Stimulated activated CD8-positive, alpha-beta memory T cell treated with anti-CD3 and anti-CD28 coated beads, Interleukin-4, amount 100 ng/mL, for 4 hours (primary cell): ENCODE measurements at regions not wholly inside any gene's neighbourhood (a gene's known extent, or its start where the extent isn't known, plus 50 kb on each side); places are given as distances from the start of the nearest gene placed in this dataset.
"Not testable (repeated sequence)": the region's sequence is repeated elsewhere in the genome, so short reads cannot be mapped to it uniquely, and the experiment has no call there.

Experiments
- DNase-seq, 2 donors: peaks; one replicate each; pipeline ENCODE4 v3.0.0-alpha.2; 2020; ENCODE audit warnings: low read depth in 2 of 2, low spot score in 1 of 2

GRCh38 chr2:174697255-174697654, 67.0 kb downstream of the CHRNA1 start:
- DNase-seq = peak; percentile 22 to 24

DNA sequence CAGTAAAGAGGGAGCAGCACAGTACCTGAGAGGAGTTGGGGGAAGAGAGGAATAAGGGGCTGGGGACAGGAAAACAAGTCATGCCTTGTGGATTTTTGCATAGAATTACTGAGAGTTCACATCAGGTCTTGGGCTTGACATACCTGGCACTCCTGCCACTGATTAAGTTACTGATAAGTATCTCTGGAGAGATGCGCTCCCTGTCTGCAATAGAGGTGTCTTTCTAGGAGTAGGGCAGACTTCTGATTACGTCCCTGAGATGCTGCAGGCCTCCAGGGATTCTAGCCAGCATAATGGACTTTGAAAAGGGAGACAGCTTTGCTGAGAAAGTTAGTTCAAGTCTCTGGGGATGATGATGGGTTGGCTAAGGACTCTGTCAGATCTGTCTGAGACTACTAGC, 69.4 kb downstream of the CHRNA1 start:
- no peak for DNase-seq

DNA sequence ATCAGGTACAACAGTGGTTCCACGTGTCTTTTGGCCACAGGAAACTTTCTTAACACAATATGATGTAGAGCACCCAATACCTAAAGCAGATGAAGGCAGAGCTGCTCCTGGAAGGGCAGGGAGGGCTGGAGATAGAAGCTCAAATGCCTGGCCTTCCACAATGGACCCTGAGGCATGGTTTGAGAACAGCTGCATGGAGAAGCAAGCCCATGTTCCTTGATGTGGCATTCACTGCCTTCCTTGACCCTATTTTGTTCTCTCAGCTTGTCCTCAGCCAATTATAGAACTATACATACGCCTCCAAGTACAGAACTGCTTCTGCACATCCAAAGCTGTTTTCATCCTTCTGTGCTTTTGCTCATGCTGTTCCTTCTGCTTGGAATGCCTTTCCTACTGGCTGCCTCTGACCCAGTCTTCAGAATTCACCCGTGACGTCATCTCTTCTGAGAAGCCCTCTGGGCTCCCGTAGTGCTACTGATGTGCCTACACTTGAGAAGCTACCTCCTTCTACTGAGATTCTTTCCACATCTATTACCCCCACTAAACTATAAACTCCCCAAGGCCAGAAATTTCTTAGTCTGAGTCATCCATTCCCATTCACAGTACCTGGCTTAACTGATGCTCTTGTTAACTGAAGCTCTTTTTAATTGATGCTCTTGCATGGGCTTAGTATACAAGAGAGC, 69.9 kb downstream of the CHRNA1 start:
- DNase-seq = no peak

- no peak for DNase-seq
These were observed 70.9 kb downstream of the CHRNA1 start for GRCh38 chr2:174693344-174693743.

- DNase-seq = no peak
These were observed 71.9 kb downstream of the CHRNA1 start for GRCh38 chr2:174692256-174692919.

- DNase-seq = no peak
These were observed 73.0 kb downstream of the CHRNA1 start for GRCh38 chr2:174691201-174691779.

- no peak for DNase-seq
These were observed 74.2 kb downstream of the CHRNA1 start for GRCh38 chr2:174690026-174690425.

GRCh38 chr2:174688079-174688478, 76.2 kb downstream of the CHRNA1 start:
- no peak for DNase-seq

DNA sequence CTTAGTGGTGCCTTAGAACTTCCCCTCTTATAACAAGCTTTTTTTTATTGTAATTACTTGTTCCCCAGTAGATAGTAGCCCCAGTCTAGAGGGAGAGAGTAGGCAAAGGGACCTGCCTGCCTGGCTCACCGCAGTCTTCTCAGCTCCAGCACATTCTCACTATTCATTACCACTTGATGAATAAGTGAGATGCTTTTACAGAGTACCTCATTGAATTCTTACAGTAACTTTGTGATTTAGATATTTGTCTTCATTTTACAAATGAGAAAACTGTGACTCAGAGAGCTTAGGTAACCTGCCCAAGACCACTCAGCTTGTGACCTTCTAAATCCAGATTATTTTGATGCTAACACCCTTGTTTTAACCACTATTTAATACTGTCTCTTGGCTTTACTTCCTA, 77.8 kb downstream of the CHRNA1 start:
- DNase-seq = no peak

GRCh38 chr2:174683392-174683759, 80.9 kb downstream of the CHRNA1 start:
- no peak for DNase-seq

- DNase-seq = peak in 1 of 2 donors; percentile 37
These were observed 81.5 kb downstream of the CHRNA1 start for GRCh38 chr2:174682578-174683391.

DNA sequence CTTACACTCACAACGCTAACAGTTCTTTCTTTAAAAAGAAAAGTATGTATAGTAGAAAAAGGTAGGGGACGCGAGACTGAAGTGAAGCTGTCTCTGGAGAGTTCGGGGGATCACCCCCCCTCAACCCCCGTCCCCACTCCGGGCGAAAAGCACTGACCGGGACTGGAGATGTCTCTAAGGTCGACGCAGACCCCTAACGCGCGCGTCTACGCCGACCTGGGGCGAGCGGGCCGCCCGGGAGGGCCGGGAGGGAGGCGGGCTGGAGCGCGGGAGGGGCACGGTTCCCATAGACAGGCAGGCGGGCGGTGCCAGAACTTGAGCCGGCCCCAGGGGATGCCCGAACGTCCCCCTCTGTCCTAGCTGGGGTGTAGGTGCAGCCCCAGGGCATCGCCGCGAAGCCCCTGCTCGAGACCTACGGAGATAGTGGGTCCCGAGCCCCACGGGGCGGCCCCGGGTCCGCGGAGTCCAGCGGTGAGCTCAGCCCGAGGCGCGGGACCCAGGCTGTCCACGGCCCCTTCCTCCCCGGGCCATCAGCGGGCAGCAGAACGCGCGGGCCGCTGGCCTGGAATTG, 82.2 kb downstream of the CHRNA1 start:
- no peak for DNase-seq

- DNase-seq = no peak
These were observed 82.9 kb downstream of the CHRNA1 start for GRCh38 chr2:174681099-174682006.

GRCh38 chr2:174680221-174680620, 82.6 kb upstream of the WIPF1 start:
- DNase-seq = no peak

DNA sequence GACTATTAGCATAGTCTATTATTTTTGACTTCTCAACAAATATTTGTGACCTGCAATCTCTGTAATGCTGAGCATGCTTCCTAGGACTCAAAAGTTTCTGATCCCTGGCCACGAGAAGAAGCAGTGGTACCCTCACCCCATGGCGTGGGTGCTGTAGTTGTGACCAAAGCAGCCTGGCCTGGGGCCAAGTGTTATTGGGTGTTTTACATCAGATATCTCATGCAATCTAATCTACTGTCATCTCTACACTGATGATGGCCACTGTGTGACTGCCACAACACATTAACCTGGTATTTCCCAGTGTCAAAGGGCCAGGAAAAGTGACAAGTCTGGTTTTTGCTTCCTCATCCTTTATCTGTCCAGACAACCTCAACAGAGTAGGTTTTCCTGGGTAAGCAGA, 80.8 kb upstream of the WIPF1 start:
- DNase-seq = no peak

GRCh38 chr2:174675615-174676014, 78.0 kb upstream of the WIPF1 start:
- no peak for DNase-seq

DNA sequence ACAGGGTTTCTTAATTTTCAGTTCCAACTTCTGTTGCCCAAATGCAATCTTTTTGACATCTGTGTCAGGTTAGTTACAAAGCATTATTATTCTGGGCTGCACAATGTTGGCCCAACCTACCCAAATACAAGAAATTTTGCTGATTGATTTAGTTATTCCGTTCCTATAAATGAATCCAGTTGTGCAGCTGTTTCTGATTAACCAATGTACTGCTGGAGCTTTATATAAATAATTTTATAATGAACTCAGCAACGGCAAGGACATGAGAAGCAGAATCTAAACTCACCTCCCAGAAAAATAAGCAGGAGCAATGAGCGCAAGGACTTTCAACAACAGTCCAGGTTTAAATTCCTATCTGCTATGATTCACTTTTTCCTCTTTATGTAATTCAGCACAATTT, 76.3 kb upstream of the WIPF1 start:
- DNase-seq = no peak

- DNase-seq = no peak
These were observed 75.8 kb upstream of the WIPF1 start for GRCh38 chr2:174673440-174673839.

- not testable (repeated sequence) for DNase-seq
These were observed 73.9 kb upstream of the WIPF1 start for GRCh38 chr2:174671532-174671931.

- no peak for DNase-seq
These were observed 72.8 kb upstream of the WIPF1 start for GRCh38 chr2:174670446-174670845.
